ENCODE measurements at regions not wholly inside any gene's neighbourhood (a gene's known extent, or its start where the extent isn't known, plus 50 kb on each side); places are given as distances from the start of the nearest gene placed in this dataset.

DNA sequence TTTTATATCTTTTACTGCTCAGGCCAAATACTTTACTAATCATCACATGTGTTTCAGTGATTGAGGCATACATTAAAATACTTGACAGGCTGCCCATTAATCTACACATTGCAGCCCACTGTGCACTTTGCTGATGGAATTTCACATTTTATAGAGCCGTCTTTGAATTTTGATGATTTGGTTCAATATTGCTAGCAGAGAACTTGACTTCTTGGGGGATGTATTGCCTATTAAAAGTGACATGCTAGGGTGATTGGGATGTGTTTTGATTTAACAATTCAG, 1291.0 kb upstream of the GYPC start:
- Histone ChIP-seq H3K9me3 (no peaks in the 10 kb centered on the region), H3K4me3 (no peak overlapping the region), H3K36me3 (ENCODE audit: low read depth, missing control alignments) (no peaks in the 10 kb centered on the region), H3K27me3 (no peaks in the 10 kb centered on the region), H3K27ac (no peak overlapping the region), H3K4me1 (no peaks in the 10 kb centered on the region)
- WGBS, 2 donors, result 79 to 91% methylated on average over 1 of the region's 1 CpG
- intact Hi-C loops (cut with DNase I; ENCODE audit: low total_unique reads), result no loop called here
- DNase-seq, result no peak
- TF ChIP-seq, protein P1, sequence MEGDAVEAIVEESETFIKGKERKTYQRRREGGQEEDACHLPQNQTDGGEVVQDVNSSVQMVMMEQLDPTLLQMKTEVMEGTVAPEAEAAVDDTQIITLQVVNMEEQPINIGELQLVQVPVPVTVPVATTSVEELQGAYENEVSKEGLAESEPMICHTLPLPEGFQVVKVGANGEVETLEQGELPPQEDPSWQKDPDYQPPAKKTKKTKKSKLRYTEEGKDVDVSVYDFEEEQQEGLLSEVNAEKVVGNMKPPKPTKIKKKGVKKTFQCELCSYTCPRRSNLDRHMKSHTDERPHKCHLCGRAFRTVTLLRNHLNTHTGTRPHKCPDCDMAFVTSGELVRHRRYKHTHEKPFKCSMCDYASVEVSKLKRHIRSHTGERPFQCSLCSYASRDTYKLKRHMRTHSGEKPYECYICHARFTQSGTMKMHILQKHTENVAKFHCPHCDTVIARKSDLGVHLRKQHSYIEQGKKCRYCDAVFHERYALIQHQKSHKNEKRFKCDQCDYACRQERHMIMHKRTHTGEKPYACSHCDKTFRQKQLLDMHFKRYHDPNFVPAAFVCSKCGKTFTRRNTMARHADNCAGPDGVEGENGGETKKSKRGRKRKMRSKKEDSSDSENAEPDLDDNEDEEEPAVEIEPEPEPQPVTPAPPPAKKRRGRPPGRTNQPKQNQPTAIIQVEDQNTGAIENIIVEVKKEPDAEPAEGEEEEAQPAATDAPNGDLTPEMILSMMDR (IDR thresholded peaks at IDR 0.05), result no peak
- TF ChIP-seq POLR2A (IDR thresholded peaks at IDR 0.05), result no peak

DNA sequence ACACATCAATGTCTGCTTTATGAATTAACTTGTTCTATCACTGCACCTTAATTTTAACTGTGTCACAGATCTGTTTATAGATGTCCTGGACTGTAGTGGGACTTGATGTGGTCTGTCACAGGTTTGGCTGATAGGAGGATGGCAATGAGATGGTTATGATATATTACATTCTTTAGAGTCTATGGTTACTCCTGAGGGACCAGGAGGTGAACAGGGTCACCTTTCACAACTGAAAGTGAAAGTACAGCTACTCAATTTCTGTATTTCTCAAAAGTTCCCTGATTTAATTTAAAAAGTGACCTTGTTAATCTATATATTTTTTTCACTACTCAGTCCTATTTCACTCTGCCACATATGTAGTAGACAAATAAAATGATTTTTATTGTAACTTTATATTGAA, 1284.1 kb upstream of the GYPC start:
- intact Hi-C loops (cut with DNase I; ENCODE audit: low total_unique reads), result no loop called here
- no peak overlapping the region for H3K4me3 ChIP-seq

DNA sequence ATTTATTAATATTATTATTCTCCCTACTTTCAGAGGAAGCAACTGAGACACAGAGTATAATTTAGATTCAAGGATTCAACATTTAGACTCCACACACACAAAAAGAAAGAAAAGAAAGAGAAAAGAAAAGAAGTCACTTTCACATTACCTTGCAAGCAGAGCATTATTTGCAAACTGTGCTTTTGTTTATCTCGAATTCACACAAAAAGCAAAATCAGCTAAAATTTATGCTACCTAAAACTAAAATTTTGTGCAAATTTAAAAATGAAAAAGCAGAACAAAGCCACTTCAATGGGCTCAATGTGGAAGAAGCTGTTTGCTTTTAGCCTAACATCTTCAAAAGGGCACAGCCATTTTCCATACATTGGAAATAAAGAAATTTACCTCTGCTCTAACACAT, 1282.7 kb upstream of the GYPC start:
- H3K36me3 ChIP-seq (ENCODE audit: low read depth, missing control alignments), result no peaks in the 10 kb centered on the region
- no peaks in the 10 kb centered on the region for H3K9me3 ChIP-seq
- H3K4me1 ChIP-seq, result no peaks in the 10 kb centered on the region
- 58 to 65% methylated on average over 1 of the region's 1 CpG for WGBS, 2 donors
- H3K27me3 ChIP-seq, result no peaks in the 10 kb centered on the region
- no peak overlapping the region for H3K27ac ChIP-seq
- DNase-seq, result no peak
- TF ChIP-seq, protein P1 (IDR thresholded peaks at IDR 0.05), result no peak
- no peak for TF ChIP-seq POLR2A (IDR thresholded peaks at IDR 0.05)
- intact Hi-C loops (cut with DNase I; ENCODE audit: low total_unique reads), result no loop called here
- H3K4me3 ChIP-seq, result no peak overlapping the region

More for the DNA sequence above, 1284.1 kb upstream of the GYPC start:
- Histone ChIP-seq H3K9me3 (no peaks in the 10 kb centered on the region), H3K4me1 (no peaks in the 10 kb centered on the region), H3K27ac (no peak overlapping the region), H3K36me3 (ENCODE audit: low read depth, missing control alignments) (no peaks in the 10 kb centered on the region), H3K27me3 (no peaks in the 10 kb centered on the region)
- DNase-seq, result no peak
- TF ChIP-seq, protein P1 (IDR thresholded peaks at IDR 0.05), result no peak
- no peak for TF ChIP-seq POLR2A (IDR thresholded peaks at IDR 0.05)

DNA sequence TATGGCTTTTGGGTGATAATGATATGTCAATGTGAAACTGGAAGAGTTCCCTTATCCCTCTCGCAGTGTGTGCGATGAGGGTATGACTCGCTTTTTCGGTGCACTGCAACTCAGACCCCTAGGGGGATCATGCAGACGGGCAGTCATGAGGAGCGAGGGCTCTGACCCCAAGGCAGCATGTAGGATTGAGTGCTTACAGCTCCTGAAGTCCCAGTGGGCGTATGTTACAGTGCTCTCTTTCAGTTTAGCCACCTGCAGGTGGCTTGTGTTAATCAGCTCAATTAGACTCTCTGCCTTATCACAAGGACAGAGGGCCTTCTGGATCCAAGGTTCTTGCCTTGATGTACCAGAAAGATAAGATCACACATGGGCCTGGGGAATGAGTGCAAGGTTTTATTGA, 1269.9 kb upstream of the GYPC start:
- H3K4me1 ChIP-seq, result no peaks in the 10 kb centered on the region
- DNase-seq, result no peak
- no peaks in the 10 kb centered on the region for H3K36me3 ChIP-seq (ENCODE audit: low read depth, missing control alignments)
- no peak overlapping the region for H3K4me3 ChIP-seq
- TF ChIP-seq POLR2A (IDR thresholded peaks at IDR 0.05), result no peak
- TF ChIP-seq, protein P1 (IDR thresholded peaks at IDR 0.05), result no peak
- WGBS, 2 donors, result 68 to 69% methylated on average over 7 of the region's 7 CpGs
- H3K27me3 ChIP-seq, result no peaks in the 10 kb centered on the region
- intact Hi-C loops (cut with DNase I; ENCODE audit: low total_unique reads), result no loop called here
- no peaks in the 10 kb centered on the region for H3K9me3 ChIP-seq
- H3K27ac ChIP-seq, result no peak overlapping the region

DNA sequence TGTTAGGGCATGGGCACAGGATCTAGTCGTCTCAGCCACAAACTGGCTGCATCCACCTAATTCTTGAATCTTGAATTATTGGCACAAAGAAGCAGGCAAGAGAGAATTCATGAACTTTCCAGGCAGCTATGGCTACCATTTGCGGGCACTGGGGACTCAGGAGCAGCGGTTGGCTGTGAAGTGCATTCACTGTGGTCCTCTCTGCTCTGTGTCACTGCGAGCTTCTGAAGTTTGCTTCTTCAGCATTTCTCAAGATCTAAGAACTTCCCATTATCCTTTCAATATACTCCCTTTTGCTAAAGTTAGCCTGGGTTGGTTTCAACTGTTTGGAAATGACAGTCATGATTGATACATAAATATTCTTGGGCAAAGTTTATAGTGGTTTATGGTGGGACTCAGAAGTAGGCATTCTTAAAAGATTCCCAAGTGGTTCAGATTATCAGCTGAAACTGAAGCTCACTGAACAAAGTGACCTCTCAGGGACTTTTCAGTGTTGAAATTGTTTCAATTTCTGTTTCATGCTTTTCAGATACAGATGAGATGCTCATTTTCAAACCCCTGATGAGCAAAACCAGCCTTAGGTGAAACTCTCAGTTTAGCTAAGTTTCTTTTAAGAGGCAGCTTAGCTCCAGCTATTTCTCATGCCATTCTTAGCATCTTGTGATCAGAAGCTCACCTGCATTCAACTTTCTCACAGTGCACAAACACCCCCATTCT, 1258.3 kb upstream of the GYPC start:
- no peaks in the 10 kb centered on the region for H3K27me3 ChIP-seq
- no peak overlapping the region for H3K27ac ChIP-seq
- no peak for DNase-seq
- H3K9me3 ChIP-seq, result no peaks in the 10 kb centered on the region
- 82 to 90% methylated on average over 4 of the region's 4 CpGs for WGBS, 2 donors
- intact Hi-C loops (cut with DNase I; ENCODE audit: low total_unique reads), result no loop called here
- no peaks in the 10 kb centered on the region for H3K4me1 ChIP-seq
- TF ChIP-seq, protein P1 (IDR thresholded peaks at IDR 0.05), result no peak
- TF ChIP-seq POLR2A (IDR thresholded peaks at IDR 0.05), result no peak
- no peaks in the 10 kb centered on the region for H3K36me3 ChIP-seq (ENCODE audit: low read depth, missing control alignments)
- no peak overlapping the region for H3K4me3 ChIP-seq
